Body of pancreas (tissue), 4 donors: ENCODE measurements at regions not wholly inside any gene's neighbourhood (a gene's known extent, or its start where the extent isn't known, plus 50 kb on each side); places are given as distances from the start of the nearest gene placed in this dataset.

Experiments
- ATAC-seq: fragments of 150-250 bp; one replicate; pipeline ENCODE4 v1.9.1; 2016
- DNase-seq, 4 donors: peaks; one replicate each; pipeline ENCODE4 v3.0.0-alpha.2; 2019
- H3K27ac ChIP-seq, 4 donors: fragments of 200-600 bp; sonication (generic); 1 replicate in 3 of 4; 2 replicates in 1 of 4; pipeline versions ENCODE4 v1.5.1 to v1.6.1; 2016 to 2019; ENCODE audit warnings: mild to moderate bottlenecking in 1 of 4, mixed read lengths in 1 of 4, moderate library complexity in 1 of 4
- H3K27me3 ChIP-seq, 2 donors: fragments of 200-600 bp; sonication (generic); one replicate each; pipeline ENCODE4 v1.6.0; 2016; ENCODE audit warnings: mild to moderate bottlenecking in 1 of 2
- H3K36me3 ChIP-seq, 2 donors: fragments of 200-600 bp; sonication (generic); replicated peaks in 1 of 2; 2 replicates each; pipeline ENCODE4 v1.5.1; 2016; ENCODE audit warnings: low read depth in 2 of 2; ENCODE audit not compliant: insufficient read depth in 1 of 2
- H3K4me1 ChIP-seq: fragments of 200-600 bp; sonication (generic); one replicate; pipeline ENCODE4 v1.6.0; 2016
- H3K4me3 ChIP-seq, 2 donors: fragments of 200-600 bp; sonication (generic); 1 replicate in 1 of 2; 2 replicates in 1 of 2; pipeline ENCODE4 v1.5.1; 2016 to 2019
- H3K9me3 ChIP-seq, 3 donors: fragments of 200-600 bp; sonication (generic); 1 replicate in 2 of 3; 2 replicates in 1 of 3; pipeline ENCODE4 v1.5.1; 2016
- POLR2A ChIP-seq, 3 donors: fragments of 450-650 bp; IDR thresholded peaks; one replicate each; pipeline ENCODE4 v1.6.1; 2016; ENCODE audit warnings: antibody characterized with exemption in 3 of 3, mild to moderate bottlenecking in 2 of 3
- WGBS, 2 donors: methylation state at CpG; one replicate each; pipeline ENCODE4 v1.1.5; 2017; 5-methylcytosine and 5-hydroxymethylcytosine counted together
- intact Hi-C: fragments of 100-400 bp; cut with DNase I; formaldehyde crosslinking; loops from one replicate; pipeline ENCODE4 v1.15.1; 2023
- TF ChIP-seq, protein P1 (sequence below), 7 experiments: fragments of 450-650 bp in 4 of 7; fragments of 200-600 bp in 3 of 7; sonication (generic) in 3 of 7; IDR thresholded peaks; one replicate each; pipeline ENCODE4 v1.5.1; 2016 to 2019; ENCODE audit warnings: antibody characterized with exemption in 7 of 7

DNA sequence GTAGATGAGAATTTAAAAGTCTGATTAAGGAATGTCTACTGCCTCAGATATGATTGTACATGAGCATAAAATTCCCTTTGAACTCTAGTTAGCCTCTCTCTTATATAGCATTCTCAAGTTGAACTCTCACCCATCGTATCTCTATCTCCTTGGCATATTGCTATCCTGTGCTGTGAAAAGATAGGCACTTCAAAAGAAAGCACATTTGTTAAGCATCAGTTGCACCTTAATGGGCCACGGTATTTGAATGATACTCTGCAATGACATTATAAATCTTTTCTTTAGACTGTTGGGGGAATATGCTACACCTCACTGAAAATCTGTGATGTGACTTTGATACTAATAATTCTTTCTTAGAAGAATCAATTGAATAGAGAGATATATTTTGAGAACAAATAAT is 570.7 kb downstream of the JRKL start:
- Histone ChIP-seq H3K27ac (no peak overlapping the region), H3K9me3 (no peaks in the 10 kb centered on the region), H3K27me3 (no peaks in the 10 kb centered on the region), H3K36me3 (no peaks in the 10 kb centered on the region), H3K4me3 (no peak overlapping the region), H3K4me1 (no peaks in the 10 kb centered on the region)
- 51 to 63% methylated on average over 2 of the region's 2 CpGs for WGBS, 2 donors
- DNase-seq (no peak), ATAC-seq (no peak)
- intact Hi-C loops: no loop called here
- TF ChIP-seq POLR2A (IDR thresholded peaks at IDR 0.05): no peak
- TF ChIP-seq, protein P1, sequence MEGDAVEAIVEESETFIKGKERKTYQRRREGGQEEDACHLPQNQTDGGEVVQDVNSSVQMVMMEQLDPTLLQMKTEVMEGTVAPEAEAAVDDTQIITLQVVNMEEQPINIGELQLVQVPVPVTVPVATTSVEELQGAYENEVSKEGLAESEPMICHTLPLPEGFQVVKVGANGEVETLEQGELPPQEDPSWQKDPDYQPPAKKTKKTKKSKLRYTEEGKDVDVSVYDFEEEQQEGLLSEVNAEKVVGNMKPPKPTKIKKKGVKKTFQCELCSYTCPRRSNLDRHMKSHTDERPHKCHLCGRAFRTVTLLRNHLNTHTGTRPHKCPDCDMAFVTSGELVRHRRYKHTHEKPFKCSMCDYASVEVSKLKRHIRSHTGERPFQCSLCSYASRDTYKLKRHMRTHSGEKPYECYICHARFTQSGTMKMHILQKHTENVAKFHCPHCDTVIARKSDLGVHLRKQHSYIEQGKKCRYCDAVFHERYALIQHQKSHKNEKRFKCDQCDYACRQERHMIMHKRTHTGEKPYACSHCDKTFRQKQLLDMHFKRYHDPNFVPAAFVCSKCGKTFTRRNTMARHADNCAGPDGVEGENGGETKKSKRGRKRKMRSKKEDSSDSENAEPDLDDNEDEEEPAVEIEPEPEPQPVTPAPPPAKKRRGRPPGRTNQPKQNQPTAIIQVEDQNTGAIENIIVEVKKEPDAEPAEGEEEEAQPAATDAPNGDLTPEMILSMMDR (IDR thresholded peaks at IDR 0.05): no peak

GRCh38 chr11:96960926-96961325 is 571.1 kb downstream of the JRKL start:
- intact Hi-C loops: no loop called here
- TF ChIP-seq, protein P1 (IDR thresholded peaks at IDR 0.05): no peak
- TF ChIP-seq POLR2A (IDR thresholded peaks at IDR 0.05): no peak
- no peak overlapping the region for H3K4me3 ChIP-seq
- DNase-seq (no peak), ATAC-seq (no peak)
- H3K4me1 ChIP-seq: no peaks in the 10 kb centered on the region
- no peaks in the 10 kb centered on the region for H3K27me3 ChIP-seq
- H3K36me3 ChIP-seq: no peaks in the 10 kb centered on the region
- WGBS, 2 donors: 68 to 83% methylated on average over 1 of the region's 1 CpG
- H3K27ac ChIP-seq: no peak overlapping the region
- no peaks in the 10 kb centered on the region for H3K9me3 ChIP-seq

GRCh38 chr11:96961931-96962330 is 572.1 kb downstream of the JRKL start:
- TF ChIP-seq POLR2A (IDR thresholded peaks at IDR 0.05): no peak
- TF ChIP-seq, protein P1 (IDR thresholded peaks at IDR 0.05): no peak
- 49 to 50% methylated on average over 4 of the region's 4 CpGs for WGBS, 2 donors
- Histone ChIP-seq H3K4me3 (no peak overlapping the region), H3K27me3 (no peaks in the 10 kb centered on the region), H3K9me3 (no peaks in the 10 kb centered on the region), H3K4me1 (no peaks in the 10 kb centered on the region), H3K36me3 (no peaks in the 10 kb centered on the region), H3K27ac (no peak overlapping the region)
- DNase-seq (no peak), ATAC-seq (no peak)
- intact Hi-C loops: no loop called here

GRCh38 chr11:96963375-96963774 is 573.6 kb downstream of the JRKL start:
- Histone ChIP-seq H3K36me3 (no peaks in the 10 kb centered on the region), H3K9me3 (no peaks in the 10 kb centered on the region), H3K4me1 (no peaks in the 10 kb centered on the region), H3K27me3 (no peaks in the 10 kb centered on the region), H3K27ac (no peak overlapping the region), H3K4me3 (no peak overlapping the region)
- TF ChIP-seq POLR2A (IDR thresholded peaks at IDR 0.05): no peak
- TF ChIP-seq, protein P1 (IDR thresholded peaks at IDR 0.05): no peak
- ATAC-seq (no peak), DNase-seq (no peak)
- intact Hi-C loops: no loop called here
- WGBS, 2 donors: 82 to 92% methylated on average over 2 of the region's 2 CpGs

DNA sequence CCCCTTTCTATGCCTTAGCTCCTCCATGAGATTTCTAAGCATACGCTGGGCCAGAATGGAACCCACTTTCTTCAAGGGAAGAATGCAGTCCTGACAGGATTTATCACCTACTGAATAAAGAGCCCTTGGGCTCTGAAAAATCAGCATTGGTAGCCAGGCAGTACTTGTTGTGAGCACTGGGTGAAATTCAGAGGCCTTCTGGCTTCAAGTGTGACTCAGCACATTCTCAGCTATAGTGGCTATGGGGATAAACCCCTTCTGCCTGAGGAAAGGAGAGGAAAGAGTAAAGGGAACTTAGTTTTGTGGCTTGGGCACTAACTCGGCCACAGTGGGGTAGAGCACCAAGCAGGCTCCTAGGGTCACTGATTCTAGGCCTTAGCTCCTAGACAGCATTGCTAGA is 574.8 kb downstream of the JRKL start:
- H3K36me3 ChIP-seq: no peaks in the 10 kb centered on the region
- H3K9me3 ChIP-seq: no peaks in the 10 kb centered on the region
- no peak overlapping the region for H3K4me3 ChIP-seq
- ATAC-seq: no peak
- no peaks in the 10 kb centered on the region for H3K4me1 ChIP-seq
- no peaks in the 10 kb centered on the region for H3K27me3 ChIP-seq
- 55 to 72% methylated on average over 2 of the region's 2 CpGs for WGBS, 2 donors
- intact Hi-C loops: no loop called here
- DNase-seq: no peak
- TF ChIP-seq POLR2A (IDR thresholded peaks at IDR 0.05): no peak
- TF ChIP-seq, protein P1 (IDR thresholded peaks at IDR 0.05): no peak
- H3K27ac ChIP-seq: no peak overlapping the region
